Right ventricle myocardium inferior (tissue), 1 donor: ENCODE measurements at regions not wholly inside any gene's neighbourhood (a gene's known extent, or its start where the extent isn't known, plus 50 kb on each side); places are given as distances from the start of the nearest gene placed in this dataset.

Experiments
- ATAC-seq: fragments of 200-7000 bp; cut with Tn5 transposase; one replicate; pipeline ENCODE4 v1.9.1; 2020; ENCODE audit warnings: mild to moderate bottlenecking, moderate library complexity
- DNase-seq: peaks from one replicate; pipeline ENCODE4 v3.0.0; 2021; ENCODE audit errors: missing footprints
- intact Hi-C: fragments of 100-400 bp; cut with DNase I; formaldehyde crosslinking; loops from one replicate; pipeline ENCODE4 v1.11.0; 2022
- donor health status: DM: no; HTN: yes; CAD: no; lungs with severe emphysema.

DNA sequence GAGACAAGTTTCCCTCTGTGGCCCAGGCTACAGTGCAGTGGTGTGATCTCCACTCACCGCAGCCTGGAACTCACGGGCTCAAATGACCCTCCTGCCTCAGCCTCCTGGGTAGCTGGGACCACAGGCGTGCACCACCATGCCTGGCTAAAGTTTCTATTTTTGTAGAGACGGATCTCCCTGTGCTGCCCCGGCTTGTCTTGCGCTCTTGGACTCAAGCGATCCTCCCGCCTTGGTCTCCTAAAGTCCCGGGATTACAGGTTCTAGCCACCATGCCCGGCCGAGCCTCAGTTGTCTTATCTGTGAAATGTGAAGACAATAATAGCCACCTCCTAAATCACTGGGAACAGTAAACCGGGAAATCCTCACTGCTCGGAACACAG is 88.1 kb downstream of the FOXL3 start:
- DNase-seq (peak; percentile 45), ATAC-seq (no peak)
- intact Hi-C loops, result no loop called here

DNA sequence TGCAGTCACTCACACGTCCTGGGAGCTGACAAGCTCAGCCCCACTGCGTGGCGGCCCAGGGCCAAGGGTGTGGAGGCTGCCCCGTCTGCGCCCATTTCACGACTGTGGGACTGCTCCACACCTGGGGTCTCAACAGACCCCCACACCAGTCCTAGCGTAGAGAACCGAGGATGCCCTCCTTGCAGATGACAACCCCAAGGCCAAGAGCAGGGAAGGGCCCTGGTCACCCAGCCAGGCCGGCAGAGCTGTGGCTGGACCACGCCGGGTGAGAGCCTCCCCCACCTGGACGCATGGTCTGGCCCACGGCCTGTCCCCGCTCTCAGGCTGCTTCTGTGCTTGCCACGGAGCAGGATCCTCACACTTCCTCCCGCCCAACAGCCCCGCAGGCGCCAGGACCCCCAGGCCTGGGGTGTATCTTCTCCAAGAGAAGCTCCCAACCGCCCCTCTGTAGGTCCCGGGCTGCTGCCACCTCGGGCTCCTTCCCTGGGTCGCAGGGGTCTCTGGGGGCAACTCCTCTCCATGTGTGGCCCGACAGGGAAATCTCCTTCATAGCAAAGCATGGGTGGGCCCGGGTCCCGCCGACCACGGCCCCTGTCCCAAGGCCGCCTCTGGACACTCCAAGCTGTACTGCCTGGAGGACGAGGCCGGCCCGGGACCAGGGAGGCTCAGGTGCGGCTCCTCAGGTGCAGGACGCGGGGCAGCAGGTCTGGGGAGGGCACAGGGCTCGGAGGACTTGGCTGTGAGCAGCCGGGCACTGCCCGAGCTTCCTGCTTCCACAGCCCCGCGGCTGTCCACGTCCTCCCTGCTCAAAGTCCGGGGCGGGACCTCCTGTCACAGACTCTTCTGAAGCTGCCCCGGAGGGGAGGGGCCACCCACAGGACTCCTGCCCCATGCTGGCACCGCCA is 88.8 kb downstream of the FOXL3 start:
- DNase-seq, result peak; percentile 56
- ATAC-seq, result no peak
- intact Hi-C loops, result no loop called here

DNA sequence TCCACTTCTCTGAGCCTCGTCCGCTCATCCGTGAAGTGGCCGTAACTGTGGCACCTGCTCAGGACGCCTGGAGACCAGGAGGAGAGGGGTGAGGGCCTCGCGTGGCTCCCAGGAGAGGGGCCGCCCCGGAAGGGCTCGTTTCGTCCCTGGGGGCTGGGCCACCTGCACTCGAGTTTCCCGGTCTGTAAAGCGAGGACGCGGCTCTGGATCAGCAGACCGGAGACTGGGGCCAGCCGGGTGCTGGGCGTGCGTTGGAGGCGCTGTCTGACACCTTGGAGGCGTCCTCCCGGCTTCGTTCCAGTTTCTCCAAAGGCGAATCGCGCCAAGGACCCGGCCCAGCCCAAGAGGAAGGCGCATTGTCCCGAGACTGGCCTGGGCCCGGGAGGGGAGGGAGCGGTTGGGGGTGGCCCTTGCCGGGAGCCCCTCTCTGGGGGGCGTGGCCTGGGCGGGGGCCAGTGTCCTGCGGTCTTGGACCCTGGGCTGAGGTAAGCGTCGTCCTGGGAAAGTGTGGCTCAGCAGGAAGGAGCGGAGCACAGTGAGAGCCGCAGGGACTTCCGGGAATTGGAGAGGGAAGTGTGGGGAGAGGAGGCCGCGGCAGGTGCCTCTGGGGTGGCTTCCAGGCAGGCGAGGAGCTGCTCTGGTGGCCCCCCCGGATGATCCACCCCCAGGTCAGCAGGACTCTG is 89.6 kb downstream of the FOXL3 start:
- intact Hi-C loops, result no loop called here
- ATAC-seq, result no peak
- DNase-seq, result peak; percentile 66

DNA sequence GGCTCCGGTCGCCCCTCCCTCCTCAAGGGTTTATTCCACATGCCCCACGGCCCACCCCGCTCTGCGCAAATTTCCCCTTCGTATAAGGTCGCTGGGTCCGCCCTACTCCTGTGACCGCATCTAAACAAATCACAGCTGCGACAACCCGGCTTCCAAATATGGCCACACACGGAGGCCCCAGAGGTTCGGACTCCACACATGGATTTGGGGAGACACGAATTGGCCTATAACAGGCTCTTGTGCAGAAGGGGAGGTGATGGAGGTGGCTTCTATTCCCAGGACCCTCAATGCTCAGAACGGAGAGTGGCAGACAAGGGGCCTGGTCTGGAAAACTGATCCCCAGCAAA is 90.1 kb downstream of the FOXL3 start:
- intact Hi-C loops, result no loop called here
- no peak for ATAC-seq
- DNase-seq, result no peak

DNA sequence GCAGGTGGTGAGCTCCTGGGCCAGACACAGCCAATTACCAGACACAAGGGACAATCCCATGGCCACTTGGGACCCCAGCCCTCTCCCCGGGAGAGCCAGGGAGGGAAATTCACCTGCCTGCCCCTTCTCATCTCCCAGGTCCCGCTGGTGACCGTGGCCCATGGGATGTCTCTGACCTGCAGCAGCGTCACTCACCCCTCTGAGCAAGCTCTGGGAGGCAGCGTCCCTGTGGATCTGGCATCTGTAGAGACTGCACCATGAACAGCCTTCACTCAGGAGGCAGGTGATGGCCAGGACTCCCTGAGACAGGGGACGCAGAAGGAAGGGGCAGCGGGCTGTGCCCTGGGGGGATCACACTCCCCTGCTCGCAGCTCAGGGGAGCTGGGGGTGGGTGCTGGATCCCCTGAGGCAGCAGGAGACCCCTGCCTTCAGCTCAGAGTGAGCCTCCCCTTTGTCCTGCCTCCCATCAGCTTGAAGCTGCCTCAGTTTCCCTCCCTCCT is 90.8 kb downstream of the FOXL3 start:
- ATAC-seq (no peak), DNase-seq (peak; percentile 53)
- intact Hi-C loops, result no loop called here

DNA sequence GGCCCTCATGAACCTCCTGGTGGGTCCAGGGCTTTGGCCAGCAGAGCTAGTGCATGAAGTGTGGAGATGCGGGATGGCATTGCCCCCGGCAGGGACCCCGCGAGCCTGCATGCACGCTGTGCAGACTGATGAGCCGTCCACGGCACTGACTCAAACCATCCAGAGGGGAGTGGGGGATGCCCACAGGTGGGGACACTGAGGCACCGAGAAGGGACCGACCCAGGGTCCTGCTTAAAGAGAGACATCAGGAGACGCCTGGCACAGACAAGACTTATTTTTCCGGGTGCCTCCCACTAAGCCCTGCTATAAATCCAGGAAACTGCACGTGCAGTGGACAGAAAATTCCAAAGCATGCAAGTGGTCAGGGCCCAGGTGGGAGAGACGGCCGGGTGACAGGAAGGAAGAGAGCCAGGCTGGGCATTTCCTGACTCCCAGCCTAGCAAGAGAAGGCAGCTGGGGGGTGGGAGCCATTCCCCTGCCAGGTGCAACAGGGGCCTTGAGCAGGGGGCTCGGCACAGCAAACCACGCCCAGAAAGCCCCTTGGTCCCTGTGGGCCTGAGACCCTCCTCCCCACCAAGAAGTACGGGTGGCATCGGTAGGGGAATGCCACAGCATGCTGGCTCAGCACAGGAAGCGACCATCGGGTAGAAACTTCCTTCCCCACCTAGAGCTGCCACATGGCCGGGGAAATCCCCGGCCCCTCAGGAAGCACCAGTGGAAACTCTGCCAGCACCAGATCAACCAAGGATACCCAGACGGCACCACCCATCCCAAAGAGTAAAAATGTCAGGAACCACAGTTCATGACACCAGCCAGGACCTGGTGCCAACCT is 91.5 kb downstream of the FOXL3 start:
- intact Hi-C loops, result no loop called here
- DNase-seq, result peak; percentile 37
- ATAC-seq, result no peak

DNA sequence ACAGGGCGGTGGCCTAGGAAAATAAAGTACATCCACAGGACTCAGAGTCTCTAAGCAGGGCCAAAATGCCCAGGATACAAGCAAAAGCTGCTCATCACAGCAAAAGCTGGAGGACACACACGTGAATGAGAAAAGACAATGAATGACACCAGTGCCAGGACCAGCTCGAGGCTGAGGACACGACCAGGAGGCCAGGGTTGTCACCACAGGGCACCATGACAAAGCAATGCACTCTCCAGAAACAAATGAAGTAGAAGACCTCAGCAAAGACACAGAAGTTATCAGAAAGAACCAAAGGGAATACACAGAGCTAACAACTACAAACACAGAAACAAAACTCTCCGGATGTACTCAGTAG is 92.1 kb downstream of the FOXL3 start:
- ATAC-seq (no peak), DNase-seq (peak; percentile 26)
- intact Hi-C loops, result no loop called here

DNA sequence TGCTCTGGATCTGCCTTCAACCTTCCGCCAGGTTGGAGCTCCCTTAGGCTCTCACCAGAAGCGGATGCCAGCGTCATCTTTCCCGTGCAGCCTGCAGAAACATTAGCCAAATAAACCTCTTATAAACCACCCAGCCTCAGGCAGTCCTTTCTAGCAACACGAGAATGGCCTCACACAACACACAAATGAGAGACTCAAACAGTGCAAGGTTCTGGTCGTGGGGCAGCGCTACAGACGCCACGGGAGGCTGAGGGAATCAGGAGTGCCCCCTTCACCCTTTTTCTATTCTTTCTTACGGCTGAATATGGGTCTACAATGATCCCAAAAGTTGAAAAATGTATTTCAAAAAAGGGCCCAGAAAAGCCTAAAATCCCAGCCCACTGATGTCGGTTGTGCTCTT is 96.4 kb downstream of the FOXL3 start:
- ATAC-seq (no peak), DNase-seq (no peak)
- intact Hi-C loops, result no loop called here

DNA sequence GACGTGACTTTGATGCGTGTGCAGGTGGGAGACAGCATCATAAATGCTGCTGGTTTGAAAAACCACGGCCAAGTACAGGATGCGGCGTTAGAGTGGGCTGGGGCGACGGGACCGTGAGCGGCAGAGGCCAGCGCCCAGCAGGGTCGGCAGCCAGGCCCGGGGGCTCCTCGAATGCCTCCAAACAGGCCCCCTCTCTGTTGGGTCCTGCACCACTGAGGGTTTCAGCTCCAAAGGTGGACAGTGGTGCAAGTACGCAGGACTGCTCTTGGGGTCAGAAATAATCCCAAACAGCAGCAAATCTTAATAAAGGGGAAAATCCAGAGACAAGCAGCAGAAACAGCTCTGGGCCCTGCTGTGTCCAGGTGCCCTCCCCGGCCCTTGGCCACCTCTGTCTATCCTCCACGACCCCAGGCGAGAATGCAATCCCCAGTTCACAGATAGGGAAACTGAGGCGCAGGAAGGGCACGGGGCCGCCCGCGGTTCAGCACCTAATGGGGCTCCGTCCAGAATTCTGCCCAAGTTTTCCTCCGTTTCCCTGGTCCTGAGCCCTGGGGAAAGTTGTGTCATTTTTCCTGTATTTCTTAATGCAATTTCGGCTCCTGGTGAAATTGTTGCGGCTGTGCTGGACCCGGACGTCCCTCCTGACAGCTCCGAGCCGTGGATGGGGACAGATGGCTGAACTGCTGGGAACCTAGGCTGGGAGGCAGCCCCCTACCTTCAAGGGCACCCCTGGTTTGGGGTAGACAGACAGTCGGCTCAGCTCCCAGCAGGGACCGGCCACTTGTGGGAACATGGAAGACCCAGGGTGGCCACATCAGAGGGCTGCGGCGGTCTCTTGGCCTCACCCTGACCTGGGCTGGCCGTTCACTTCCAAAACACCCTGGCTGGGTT is 97.4 kb downstream of the FOXL3 start:
- DNase-seq (peak; percentile 65), ATAC-seq (no peak)
- intact Hi-C loops, result no loop called here

DNA sequence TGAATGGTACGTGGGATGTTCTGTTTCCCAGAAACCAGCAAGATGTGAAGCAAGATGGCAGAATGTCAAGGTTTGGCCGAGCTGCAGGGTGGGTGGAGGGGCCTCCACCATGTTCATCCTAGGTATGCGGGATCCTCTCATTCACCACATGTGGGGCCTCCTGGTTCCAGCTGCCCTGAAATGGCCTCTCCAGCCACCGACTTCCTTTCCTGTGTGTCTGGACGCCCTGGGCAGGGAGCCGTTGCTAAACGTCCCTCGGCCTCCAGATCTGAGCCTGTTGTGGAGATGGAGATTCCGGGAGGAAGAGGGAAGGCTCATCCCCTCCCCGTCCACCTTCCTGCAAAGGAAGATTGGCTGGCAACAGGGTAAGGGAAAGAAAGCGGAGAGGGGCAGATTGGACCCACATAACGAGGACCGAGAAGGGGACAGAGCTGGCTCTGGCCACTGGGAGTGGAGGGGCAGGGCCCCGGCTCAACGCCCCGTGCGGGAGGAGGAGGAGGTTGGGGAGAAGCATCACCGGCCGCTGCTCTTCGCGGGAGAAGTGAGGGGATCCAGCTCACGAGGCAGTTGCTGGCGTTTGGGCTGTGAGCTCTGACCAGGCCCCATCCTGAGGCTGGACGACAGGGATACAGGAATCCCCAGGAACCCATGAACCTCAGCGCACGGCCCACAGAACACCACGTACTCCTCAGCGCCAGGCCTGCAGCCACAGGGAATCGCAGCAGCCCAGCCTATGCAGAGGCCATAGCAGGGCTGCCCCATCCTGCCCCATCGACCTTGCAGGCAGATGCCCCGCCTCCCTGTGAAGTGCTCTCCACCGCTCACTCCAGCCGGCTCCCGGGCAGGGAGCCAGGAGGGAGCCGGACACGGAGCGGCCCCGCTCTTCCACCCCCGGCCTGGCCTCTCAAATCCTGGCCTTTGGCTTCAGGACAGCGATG is 98.3 kb downstream of the FOXL3 start:
- ATAC-seq, result peak; percentile 68
- intact Hi-C loops, result no loop called here

DNA sequence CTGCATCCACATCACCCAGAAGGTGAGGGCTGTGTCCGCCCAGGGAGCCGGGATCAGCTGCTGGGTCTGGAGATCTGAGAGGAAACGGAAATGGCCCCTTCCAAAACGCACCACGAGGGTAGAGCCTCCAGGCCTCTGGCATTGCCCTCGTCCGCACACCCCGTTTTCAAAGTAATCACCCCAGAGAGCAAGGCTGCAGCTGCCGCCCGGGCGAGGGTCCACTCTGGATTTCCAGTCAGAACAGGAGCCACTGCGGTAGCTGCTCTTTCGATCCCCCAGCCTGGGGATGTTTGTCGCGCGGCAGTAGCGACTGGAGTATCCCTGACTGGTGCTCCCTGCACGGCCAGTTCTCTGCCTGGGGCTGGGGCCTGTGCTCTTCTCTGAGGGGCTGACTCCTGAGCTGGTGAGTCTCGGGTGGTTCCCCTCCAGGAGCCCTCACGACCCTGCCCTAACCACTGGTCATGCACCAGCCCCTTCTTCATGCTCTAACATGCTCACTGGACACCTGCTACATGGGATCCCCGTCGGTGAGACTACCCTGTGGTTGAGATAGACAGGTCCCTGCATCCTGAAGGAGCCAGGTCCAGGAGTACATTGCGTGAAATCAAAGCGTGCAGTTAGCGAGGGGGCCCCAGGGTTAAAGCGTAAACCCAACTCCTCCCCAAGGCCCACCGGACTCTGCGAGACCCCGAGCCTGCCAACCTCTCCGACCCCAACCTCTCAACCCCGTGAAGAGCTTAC is 99.2 kb downstream of the FOXL3 start:
- intact Hi-C loops, result no loop called here
- no peak for ATAC-seq
- DNase-seq, result peak; percentile 30

More for the DNA sequence above, 98.3 kb downstream of the FOXL3 start:
- DNase-seq, result peak; percentile 71

DNA sequence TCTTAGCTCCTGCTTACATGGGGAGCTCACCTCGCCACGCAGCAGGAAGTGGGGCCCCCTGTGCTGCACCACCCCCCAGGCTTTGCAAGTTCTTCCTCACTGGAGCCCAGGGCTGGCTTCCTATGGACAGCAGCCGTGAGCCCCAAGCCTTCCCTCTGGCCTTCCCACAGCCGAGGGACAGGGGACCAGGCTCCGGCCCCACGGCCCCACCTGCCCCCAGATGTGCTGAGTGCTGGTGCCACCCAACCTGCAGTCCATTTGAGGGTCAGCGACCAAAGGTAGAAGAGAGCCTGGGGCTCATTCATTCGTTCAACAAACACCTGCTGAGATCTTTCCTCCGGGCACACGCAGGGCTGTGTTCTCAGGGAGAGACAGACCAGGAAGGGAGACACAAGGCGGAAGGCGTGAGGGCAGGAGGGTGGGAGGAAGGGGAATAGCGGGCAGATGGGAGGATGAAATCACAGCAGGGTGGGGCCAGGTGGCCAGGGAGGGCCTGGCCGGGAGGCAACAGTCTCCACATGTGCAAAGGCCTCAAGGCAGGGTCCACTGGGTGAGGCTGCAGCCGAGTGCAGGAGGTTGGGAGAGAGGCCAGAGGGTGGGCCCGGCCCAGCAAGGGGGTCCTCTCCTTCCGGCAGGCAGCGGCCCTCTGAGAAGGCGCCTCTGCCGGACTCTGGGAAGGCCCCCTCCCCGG is 100.1 kb downstream of the FOXL3 start:
- DNase-seq, result peak; percentile 28

DNA sequence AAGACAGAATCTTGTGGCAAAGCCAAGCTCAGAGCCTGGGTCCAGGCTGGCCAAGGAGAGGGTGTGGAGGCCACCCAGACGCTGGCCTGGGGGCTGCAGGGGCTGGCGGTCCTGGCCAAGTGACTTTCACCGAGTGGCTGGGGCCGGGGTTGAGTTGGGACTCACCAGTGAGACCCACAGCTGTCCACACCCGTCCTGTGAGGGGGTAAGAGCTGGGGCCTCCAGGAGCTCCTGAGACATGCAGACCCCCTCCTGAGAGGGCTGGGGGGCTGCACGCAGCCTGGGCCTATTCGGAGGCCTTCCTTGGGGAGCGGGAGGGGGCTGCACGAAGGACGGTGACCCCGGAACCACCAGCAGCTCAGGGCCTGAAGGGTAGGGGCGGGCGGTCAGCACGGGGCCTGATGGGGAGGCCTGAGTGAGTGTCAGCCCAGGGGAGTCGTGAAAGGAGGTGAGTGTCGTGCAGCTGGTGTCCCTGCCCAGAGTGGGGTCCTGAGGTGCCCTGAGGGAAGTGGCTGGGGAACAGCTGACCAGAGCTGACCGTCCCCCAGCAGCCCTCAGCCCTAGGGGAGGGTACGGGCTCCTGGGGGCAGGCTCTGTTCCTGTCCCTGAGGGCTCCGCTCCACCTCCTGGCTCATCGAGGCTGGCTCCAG is 100.9 kb downstream of the FOXL3 start:
- intact Hi-C loops, result no loop called here
- ATAC-seq, result no peak
- peak; percentile 61 for DNase-seq

More for the DNA sequence above, 100.1 kb downstream of the FOXL3 start:
- ATAC-seq, result no peak
- intact Hi-C loops, result no loop called here

DNA sequence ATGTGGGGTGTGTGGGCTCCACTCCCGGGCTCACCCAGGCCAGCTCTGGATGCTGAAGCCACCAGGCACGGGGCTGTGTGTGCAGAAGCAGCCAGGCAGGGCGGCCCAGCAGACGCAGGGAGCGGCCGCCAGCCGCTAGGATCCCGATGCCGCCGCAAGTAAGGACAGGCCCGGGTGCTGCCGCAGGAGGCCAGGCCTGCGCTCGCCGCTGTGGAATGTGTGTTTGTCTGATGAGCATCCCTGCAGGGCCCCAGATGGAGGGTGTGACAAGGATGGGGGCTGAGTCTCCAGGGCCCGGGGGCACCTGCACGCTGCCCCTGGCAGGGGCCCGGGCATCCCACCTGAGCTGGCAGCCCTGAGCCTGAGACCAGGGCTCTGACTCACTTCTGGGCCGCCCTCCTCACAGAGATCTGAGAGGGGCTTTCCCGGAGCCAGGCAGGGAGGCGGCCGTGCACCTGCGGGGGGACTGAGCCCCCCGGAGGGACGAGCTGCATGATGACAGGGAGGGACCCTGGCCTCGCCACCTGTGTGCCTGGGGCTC is 101.5 kb downstream of the FOXL3 start:
- peak; percentile 55 for DNase-seq
- intact Hi-C loops, result no loop called here
- no peak for ATAC-seq

DNA sequence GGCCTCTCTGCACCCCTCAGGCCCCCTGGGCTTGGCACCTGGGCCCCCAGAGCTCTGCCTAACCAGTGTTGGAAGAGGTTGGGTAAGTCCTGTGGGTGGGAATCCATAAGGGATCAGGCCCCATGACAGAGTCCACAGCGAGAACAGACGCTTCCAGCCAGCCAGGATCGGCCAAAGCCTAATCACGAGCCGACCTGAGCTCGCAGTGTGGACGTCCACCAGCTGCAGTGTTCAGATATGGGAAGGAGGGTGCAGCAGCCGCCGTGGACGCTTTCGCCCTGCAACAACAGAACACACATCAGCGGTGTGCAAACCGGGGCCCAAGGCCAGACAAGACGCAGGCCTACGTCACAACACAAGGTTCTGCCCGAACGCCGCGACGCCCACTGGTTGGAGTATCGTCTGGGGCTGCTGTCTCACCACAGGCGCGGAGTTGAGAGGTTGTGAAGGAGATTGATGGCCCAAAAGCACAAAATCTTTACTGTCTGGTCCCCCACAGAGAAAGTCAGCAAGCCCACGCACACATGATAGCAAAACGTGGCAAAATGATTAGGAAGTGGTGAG is 102.1 kb downstream of the FOXL3 start:
- ATAC-seq (no peak), DNase-seq (peak; percentile 56)
- intact Hi-C loops, result no loop called here
